ENCODE measurements at regions not wholly inside any gene's neighbourhood (a gene's known extent, or its start where the extent isn't known, plus 50 kb on each side); places are given as distances from the start of the nearest gene placed in this dataset.
A peak's percentile ranks its signal among the peaks of the same experiment; 100 is the strongest.

DNA sequence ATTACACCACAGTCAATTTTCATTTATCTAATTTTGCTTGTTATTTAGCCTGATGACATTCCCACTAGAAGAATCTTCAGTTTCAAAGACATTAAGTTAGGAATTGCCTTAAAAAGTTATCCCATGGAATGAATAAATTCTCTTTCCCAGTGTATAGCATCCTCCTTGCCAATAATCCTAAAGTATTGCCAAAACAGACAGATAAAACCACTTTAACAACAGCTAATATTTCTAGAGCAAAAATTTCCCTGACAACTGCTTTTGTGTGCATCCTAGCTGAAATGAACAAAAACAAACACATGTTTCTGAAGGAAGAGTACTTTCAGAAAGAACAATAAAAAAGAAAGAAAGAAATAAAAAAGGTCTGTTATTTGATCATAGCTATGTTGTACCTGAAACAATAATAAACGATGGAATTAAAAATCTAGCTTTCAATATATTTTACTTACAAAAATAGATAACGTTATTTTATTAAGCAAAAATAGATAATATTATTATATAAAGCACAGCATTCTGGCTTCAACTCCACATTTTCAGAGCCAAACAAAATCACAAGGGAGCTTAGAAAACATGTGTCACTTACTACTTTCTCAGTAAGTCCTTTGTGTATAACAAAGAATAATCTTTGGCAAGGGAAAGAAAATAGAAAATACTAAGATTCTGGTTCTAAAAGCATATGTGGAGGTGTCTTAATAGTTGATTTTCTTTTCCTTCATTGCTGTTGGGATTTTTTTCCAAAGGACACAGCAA, 939.0 kb upstream of the CRIM1 start:
- DNase-seq = no peak

- no peak for DNase-seq
Measured at GRCh38 chr2:35415942-35416341, 939.6 kb upstream of the CRIM1 start.

- DNase-seq = no peak
Measured at GRCh38 chr2:35415282-35415681, 940.3 kb upstream of the CRIM1 start.

DNA sequence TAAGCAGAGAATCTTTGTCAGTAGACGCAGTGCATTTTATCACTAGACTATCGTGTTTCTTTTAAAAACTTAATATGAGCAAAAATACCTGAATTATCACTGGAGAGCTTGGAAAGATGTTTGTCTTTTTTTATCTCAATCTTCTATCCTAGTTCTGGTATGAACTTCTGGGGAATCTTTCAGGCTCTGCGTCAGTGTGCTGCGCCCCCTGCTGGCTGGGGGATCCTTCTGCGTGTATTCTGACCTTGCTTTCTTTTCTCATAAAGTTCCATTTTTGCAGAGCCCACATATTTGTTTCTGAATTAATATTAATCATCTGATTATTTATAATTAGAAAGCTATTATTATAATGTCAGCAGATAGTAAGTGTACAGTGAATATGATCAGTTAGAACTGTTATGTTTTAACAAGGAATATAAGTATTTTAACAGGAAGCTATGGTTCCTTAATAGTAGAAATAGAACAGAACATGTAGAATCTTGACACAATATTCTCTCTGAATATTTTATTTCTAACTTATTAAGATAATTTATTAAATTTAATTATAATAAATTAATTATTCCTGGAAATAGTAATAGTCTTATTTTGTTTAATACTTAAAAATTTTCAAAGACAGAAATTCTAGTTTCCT, 945.0 kb upstream of the CRIM1 start:
- DNase-seq = peak; percentile 30

GRCh38 chr2:35409762-35410161, 945.8 kb upstream of the CRIM1 start:
- no peak for DNase-seq

GRCh38 chr2:35408320-35408719, 947.3 kb upstream of the CRIM1 start:
- no peak for DNase-seq

- no peak for DNase-seq
Measured at GRCh38 chr2:35391736-35392442, 963.7 kb upstream of the CRIM1 start.

DNA sequence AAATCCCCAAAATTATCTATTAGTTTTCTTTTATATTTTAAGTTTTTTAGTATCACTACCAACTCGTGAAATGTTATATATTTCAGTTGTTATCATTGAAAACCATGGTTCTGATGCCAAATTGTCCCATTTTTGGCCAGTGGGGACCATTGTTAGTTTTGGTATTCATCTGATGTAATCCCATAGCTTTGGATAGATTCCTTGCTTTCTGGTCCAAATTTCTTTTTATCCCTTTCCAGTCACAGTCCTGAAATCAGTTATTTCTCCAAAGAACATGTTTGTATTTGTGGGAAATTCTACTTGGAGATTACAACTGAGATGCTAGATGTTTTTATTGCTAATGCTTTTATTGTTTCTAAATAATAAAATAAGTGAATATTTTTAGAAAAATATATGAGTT, 976.8 kb upstream of the CRIM1 start:
- DNase-seq = no peak

- DNase-seq = no peak
Measured at GRCh38 chr2:35374845-35375244, 980.7 kb upstream of the CRIM1 start.

GRCh38 chr2:35365859-35366258, 989.7 kb upstream of the CRIM1 start:
- no peak for DNase-seq

- DNase-seq = no peak
Measured at GRCh38 chr2:35356332-35356731, 999.2 kb upstream of the CRIM1 start.

GRCh38 chr2:35355056-35355455, 1000.5 kb upstream of the CRIM1 start:
- DNase-seq = no peak

- no peak for DNase-seq
Measured at GRCh38 chr2:35347561-35347960, 1008.0 kb upstream of the CRIM1 start.

DNA sequence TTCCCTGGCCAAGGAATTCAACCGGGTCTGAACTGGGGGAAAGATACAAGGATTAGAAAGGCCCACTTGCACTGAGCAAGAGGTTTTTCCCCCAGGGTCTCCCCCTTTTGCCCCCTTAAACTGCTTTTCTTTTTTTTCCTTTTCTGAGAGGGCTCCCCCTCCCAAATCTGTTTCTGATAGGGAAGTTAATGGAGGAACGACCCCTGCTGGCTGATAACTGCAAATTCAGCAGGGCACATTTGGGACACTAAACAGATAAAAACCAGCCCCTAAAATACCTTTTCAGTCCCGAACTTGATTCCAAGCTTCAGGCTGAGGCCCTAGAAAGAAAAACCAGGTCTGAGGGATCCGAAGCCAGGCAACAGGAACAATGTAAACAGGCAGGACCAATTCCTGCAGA, 1012.4 kb upstream of the CRIM1 start:
- DNase-seq = no peak

GRCh38 chr2:35339211-35339610, 1016.4 kb upstream of the CRIM1 start:
- no peak for DNase-seq

DNA sequence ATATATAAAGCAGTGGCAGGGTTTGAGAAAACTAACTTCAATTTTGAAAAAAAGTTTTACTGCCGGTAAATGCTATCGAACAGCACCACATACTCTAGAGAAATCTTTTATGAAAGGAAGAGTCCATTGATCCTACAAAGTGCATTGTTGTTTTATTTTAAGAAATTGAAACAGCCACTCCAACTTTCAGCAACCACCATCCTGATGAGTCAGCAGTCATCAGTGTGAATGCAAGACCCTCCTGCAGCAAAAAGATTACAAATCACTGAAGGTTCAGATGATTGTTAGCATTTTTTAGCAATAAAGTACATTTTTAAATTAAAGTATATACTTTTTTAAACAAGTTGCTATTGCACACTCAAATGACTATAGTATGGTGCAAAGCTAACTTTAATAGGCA, 1017.7 kb upstream of the CRIM1 start:
- DNase-seq = no peak

- no peak for DNase-seq
Measured at GRCh38 chr2:35314049-35314448, 1041.5 kb upstream of the CRIM1 start.

DNA sequence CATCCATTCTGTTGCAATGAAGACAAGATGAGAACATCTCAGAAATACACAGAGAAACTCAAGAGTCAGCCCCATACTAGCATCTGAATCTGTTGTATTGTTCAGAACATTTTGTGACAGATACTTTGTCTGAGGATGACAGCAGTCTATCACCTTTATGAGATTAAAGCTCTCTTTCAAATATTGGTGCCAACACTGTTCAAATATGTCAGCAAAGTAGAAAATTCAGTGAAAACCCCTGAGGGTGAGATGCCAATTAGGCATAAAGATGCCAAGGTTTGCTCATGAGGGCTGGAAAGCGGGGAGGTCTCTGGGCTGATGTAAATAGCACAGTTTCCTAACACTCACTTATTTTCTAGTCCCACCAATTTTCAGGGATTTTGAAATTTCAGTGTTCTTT, 1054.2 kb upstream of the CRIM1 start:
- no peak for DNase-seq

DNA sequence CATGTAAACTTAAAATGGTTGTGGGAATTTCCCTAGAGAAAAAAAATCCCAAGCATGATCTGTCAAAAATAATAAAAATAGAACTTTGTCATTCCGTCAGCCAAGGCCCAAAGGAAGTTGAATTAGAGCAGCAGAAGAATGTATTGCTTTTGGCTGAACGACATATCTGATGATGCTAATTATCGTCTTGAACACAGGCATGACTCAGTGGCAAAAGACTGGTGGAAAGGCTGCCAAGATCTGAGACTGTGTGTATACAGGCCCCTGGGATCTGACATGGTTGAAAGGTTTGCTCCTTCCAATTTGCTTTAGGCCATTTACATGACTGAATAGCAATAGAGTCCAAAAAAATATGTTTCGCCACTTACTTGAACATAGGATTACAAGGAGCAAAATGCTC, 1057.1 kb upstream of the CRIM1 start:
- no peak for DNase-seq

DNA sequence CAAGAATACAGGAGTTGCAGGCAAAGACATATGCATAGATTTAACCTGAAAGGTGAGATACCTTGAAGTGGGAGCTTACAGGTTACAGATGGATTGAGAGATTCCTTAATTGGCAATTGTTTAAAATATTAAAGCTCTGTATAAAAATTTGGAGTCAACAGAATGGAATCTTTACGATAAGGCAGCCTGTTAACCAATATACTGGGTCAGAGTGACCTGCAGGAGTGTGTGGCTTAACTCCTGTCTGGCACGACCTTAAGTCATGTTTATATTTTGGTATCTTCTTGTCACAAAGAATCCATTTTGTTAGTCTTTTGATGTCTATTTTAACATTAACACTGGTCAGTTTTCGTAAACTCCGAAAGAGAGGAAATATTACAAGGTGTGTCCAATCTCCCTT, 1058.2 kb upstream of the CRIM1 start:
- DNase-seq = no peak

GRCh38 chr2:35294636-35295263, 1060.8 kb upstream of the CRIM1 start:
- DNase-seq = no peak

GRCh38 chr2:35293261-35293660, 1062.3 kb upstream of the CRIM1 start:
- no peak for DNase-seq

GRCh38 chr2:35292199-35292598, 1063.4 kb upstream of the CRIM1 start:
- DNase-seq = no peak

- no peak for DNase-seq
Measured at GRCh38 chr2:35281702-35282101, 1073.9 kb upstream of the CRIM1 start.

Data from CD4-positive, alpha-beta T cell treated with Interleukin-17A for 1 hour (primary cell).